ENCODE measurements at regions not wholly inside any gene's neighbourhood (a gene's known extent, or its start where the extent isn't known, plus 50 kb on each side); places are given as distances from the start of the nearest gene placed in this dataset.

DNA sequence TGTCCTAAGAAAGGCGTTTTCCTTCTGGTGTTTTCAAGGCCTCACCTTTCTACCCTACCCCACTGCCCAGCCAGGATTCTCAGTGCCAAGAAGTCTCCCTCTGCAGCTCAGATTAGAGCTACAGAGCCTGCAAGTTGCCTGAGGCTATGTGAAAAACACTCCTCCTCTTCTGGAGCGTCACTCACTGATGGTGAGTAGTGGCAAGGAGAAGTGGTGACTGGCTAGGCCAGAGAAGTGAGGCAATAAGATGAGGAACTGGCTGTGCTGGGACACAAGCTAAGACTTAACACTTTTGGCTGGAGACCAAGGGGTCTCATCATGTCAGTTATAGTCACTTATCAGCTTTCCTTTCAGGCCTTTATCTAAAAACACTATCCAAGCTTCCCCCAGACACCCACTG, 86.7 kb upstream of the PRKAR2B start:
- peak; percentile 73 for DNase-seq (ENCODE audit: low read depth, low spot score)

- DNase-seq (ENCODE audit: low read depth, low spot score) = no peak
Measured at GRCh38 chr7:106959753-106960152, 84.8 kb upstream of the PRKAR2B start.

DNA sequence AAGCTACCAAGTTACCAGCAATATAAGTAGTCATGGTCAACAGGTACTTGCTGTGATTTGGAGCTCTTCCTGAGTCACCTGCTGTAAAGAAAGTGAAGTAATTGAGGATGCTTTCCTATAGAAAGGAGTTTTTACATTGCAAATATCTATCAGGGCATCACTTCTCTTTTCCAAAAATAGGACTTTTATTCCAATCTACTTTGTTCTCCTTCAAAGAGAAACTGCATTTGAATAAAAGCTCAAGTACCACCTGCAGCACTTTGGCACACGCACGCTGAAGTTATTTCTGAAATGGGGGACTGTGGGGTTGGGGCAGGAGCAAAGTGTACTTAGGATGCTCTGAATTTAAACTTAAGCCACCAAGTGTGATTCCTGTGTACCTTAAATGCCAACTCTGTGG, 81.8 kb upstream of the PRKAR2B start:
- DNase-seq (ENCODE audit: low read depth, low spot score) = no peak

DNA sequence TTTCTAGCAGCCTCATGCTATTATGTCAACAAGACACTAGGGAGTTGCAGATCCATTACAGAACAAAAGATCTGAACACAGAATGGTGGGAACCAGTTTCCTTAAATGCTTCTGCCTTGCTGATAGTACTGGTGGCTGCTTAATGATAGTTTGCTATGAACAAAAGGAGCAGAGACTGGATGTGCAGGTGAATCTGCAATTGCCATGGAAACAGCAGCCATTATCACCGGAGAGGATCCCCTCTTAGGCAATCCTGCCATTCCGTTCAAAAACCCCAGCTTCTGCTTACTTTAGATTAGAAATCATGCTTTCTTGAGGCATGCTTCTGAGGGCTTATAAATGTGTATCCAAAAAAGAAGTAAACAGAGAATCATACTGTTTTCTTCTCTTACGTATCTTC, 80.0 kb upstream of the PRKAR2B start:
- no peak for DNase-seq (ENCODE audit: low read depth, low spot score)

GRCh38 chr7:106965108-106965507, 79.4 kb upstream of the PRKAR2B start:
- no peak for DNase-seq (ENCODE audit: low read depth, low spot score)

GRCh38 chr7:106966121-106966520, 78.4 kb upstream of the PRKAR2B start:
- no peak for DNase-seq (ENCODE audit: low read depth, low spot score)

- DNase-seq (ENCODE audit: low read depth, low spot score) = no peak
Measured at GRCh38 chr7:106968160-106968559, 76.3 kb upstream of the PRKAR2B start.

DNA sequence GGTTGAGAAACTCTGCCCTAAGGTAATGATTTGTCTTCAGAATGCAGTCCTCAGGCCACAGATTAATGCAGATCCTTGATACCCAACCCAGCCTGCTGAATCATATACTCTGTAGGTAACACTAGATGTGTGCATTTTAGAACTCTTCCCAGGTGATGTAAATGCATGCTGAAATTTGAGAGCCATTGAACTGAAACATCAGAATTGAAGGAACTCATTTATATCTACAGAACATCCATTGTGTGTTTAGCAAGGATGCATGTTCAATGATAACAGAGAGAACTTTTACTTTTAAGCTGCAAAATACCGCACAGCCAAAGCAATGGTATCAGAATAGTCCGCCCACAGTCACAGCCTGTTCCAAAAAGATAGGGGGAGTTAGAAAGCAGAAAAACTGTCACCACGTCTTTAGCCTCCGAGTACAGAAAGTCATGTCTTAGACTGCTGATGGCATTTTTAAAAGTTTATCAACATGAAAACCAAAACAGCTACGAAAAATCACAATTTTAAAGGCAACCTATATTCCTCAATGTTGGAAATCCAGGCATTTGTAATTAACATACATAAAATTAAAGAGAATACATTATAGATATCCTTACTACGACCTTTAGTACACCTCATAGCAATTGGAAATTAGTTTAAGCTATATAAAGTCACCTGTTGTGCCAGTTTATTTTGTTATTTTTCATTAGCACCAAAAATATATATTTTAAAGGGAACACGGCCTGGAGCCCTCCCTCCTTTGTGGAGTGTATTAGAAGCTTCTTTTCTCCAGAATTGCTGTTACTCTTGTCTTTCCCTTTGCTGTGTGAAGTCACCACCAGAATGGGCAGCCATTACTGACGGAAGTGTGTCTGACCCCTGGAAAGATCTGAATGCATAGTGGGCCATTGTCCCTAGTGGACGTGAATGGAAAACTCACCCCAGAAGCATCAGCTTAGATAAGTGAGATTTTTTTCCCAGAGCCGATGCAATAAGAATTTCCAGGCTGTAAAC, 65.8 kb upstream of the PRKAR2B start:
- no peak for DNase-seq (ENCODE audit: low read depth, low spot score)

- DNase-seq (ENCODE audit: low read depth, low spot score) = peak; percentile 58
Measured at GRCh38 chr7:106979551-106980357, 64.8 kb upstream of the PRKAR2B start.

- DNase-seq (ENCODE audit: low read depth, low spot score) = no peak
Measured at GRCh38 chr7:106980358-106980685, 64.2 kb upstream of the PRKAR2B start.

GRCh38 chr7:106982415-106982814, 62.1 kb upstream of the PRKAR2B start:
- DNase-seq (ENCODE audit: low read depth, low spot score) = no peak

DNA sequence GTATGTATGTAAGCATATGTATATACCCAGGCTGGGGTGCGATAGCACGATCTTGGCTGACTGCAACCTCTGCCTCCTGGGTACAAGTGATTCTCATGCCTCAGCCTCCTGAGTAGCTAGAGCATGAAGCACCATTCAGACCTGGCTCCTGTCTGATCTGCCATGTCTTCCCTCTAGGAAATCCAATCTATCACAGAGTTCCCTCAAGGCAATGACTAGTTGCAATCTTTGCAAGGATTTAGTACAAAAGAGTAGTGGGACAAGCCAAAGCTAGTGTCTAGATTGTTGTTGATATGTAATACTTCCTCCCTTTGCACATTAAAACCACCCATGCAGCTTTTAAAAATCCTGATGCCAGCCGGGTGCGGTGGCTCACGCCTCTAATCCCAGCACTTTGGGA, 60.5 kb upstream of the PRKAR2B start:
- DNase-seq (ENCODE audit: low read depth, low spot score) = no peak

GRCh38 chr7:106986450-106986977, 58.0 kb upstream of the PRKAR2B start:
- DNase-seq (ENCODE audit: low read depth, low spot score) = no peak

- DNase-seq (ENCODE audit: low read depth, low spot score) = no peak
Measured at GRCh38 chr7:106987777-106988176, 56.7 kb upstream of the PRKAR2B start.

GRCh38 chr7:106992511-106992910, 52.0 kb upstream of the PRKAR2B start:
- no peak for DNase-seq (ENCODE audit: low read depth, low spot score)
